ENCODE measurements at regions not wholly inside any gene's neighbourhood (a gene's known extent, or its start where the extent isn't known, plus 50 kb on each side); places are given as distances from the start of the nearest gene placed in this dataset.

GRCh38 chr5:59959330-59959729, 65.8 kb upstream of the PDE4D start:
- H3K4me1 ChIP-seq, result no peaks in the 10 kb centered on the region
- BruUV-seq (replicated peaks), result no TSS peak
- ChIA-PET CTCF (no interaction called here), POLR2A (no interaction called here)
- Mint-ChIP-seq H3K4me1 (ENCODE audit: low read depth, unreplicated experiment) (no peaks in the 10 kb centered on the region), H3K9me3 (ENCODE audit: unreplicated experiment) (no peaks in the 10 kb centered on the region), H3K27ac (ENCODE audit: unreplicated experiment) (no peak overlapping the region), H3K4me3 (ENCODE audit: unreplicated experiment) (no peak overlapping the region), H3K36me3 (ENCODE audit: insufficient read depth, unreplicated experiment) (no peaks in the 10 kb centered on the region), H3K27me3 (ENCODE audit: insufficient read depth, unreplicated experiment) (peaks cover 13% of the 10 kb centered on the region)
- no peak for DNase-seq
- TF ChIP-seq, protein P1, sequence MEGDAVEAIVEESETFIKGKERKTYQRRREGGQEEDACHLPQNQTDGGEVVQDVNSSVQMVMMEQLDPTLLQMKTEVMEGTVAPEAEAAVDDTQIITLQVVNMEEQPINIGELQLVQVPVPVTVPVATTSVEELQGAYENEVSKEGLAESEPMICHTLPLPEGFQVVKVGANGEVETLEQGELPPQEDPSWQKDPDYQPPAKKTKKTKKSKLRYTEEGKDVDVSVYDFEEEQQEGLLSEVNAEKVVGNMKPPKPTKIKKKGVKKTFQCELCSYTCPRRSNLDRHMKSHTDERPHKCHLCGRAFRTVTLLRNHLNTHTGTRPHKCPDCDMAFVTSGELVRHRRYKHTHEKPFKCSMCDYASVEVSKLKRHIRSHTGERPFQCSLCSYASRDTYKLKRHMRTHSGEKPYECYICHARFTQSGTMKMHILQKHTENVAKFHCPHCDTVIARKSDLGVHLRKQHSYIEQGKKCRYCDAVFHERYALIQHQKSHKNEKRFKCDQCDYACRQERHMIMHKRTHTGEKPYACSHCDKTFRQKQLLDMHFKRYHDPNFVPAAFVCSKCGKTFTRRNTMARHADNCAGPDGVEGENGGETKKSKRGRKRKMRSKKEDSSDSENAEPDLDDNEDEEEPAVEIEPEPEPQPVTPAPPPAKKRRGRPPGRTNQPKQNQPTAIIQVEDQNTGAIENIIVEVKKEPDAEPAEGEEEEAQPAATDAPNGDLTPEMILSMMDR (IDR thresholded peaks at IDR 0.05; ENCODE audit: insufficient read depth in 1 of 2, low read depth in 1 of 2, low read length in 1 of 2, severe bottlenecking in 1 of 2, unreplicated experiment in 1 of 2), result no peak
- no peaks in the 10 kb centered on the region for H3K27me3 ChIP-seq (replicated peaks; ENCODE audit: control insufficient read depth, insufficient read depth, low read length)
- H3K36me3 ChIP-seq (ENCODE audit: control insufficient read depth, insufficient read depth, low read length), result no peaks in the 10 kb centered on the region
- no peaks in the 10 kb centered on the region for H3K9me3 ChIP-seq
- intact Hi-C loops (cut with micrococcal nuclease; ENCODE audit: unreplicated experiment), result no loop called here
- H3K4me3 ChIP-seq (ENCODE audit: low read depth, low read length), result no peak overlapping the region

- ChIA-PET POLR2A (no interaction called here), CTCF (no interaction called here)
- H3K4me1 Mint-ChIP-seq (ENCODE audit: low read depth, unreplicated experiment), result no peaks in the 10 kb centered on the region
- H3K9me3 Mint-ChIP-seq (ENCODE audit: unreplicated experiment), result no peaks in the 10 kb centered on the region
- Histone ChIP-seq H3K27me3 (replicated peaks; ENCODE audit: control insufficient read depth, insufficient read depth, low read length) (no peaks in the 10 kb centered on the region), H3K4me3 (ENCODE audit: low read depth, low read length) (no peak overlapping the region), H3K4me1 (no peaks in the 10 kb centered on the region), H3K9me3 (no peaks in the 10 kb centered on the region), H3K36me3 (ENCODE audit: control insufficient read depth, insufficient read depth, low read length) (no peaks in the 10 kb centered on the region)
- TF ChIP-seq, protein P1 (IDR thresholded peaks at IDR 0.05; ENCODE audit: insufficient read depth in 1 of 2, low read depth in 1 of 2, low read length in 1 of 2, severe bottlenecking in 1 of 2, unreplicated experiment in 1 of 2), result no peak
- intact Hi-C loops (cut with micrococcal nuclease; ENCODE audit: unreplicated experiment), result no loop called here
- no peaks in the 10 kb centered on the region for H3K36me3 Mint-ChIP-seq (ENCODE audit: insufficient read depth, unreplicated experiment)
- DNase-seq, result no peak
- H3K27me3 Mint-ChIP-seq (ENCODE audit: insufficient read depth, unreplicated experiment), result peaks cover 16% of the 10 kb centered on the region
- BruUV-seq (replicated peaks), result no TSS peak
- no peak overlapping the region for H3K4me3 Mint-ChIP-seq (ENCODE audit: unreplicated experiment)
- H3K27ac Mint-ChIP-seq (ENCODE audit: unreplicated experiment), result no peak overlapping the region
Observed at GRCh38 chr5:59956130-59956783, 62.7 kb upstream of the PDE4D start.

GRCh38 chr5:59955241-59955640, 61.7 kb upstream of the PDE4D start:
- Histone ChIP-seq H3K9me3 (no peaks in the 10 kb centered on the region), H3K4me1 (no peaks in the 10 kb centered on the region), H3K4me3 (ENCODE audit: low read depth, low read length) (no peak overlapping the region), H3K36me3 (ENCODE audit: control insufficient read depth, insufficient read depth, low read length) (no peaks in the 10 kb centered on the region), H3K27me3 (replicated peaks; ENCODE audit: control insufficient read depth, insufficient read depth, low read length) (no peaks in the 10 kb centered on the region)
- Mint-ChIP-seq H3K27me3 (ENCODE audit: insufficient read depth, unreplicated experiment) (peaks cover 16% of the 10 kb centered on the region), H3K27ac (ENCODE audit: unreplicated experiment) (no peak overlapping the region), H3K9me3 (ENCODE audit: unreplicated experiment) (no peaks in the 10 kb centered on the region), H3K4me1 (ENCODE audit: low read depth, unreplicated experiment) (no peaks in the 10 kb centered on the region), H3K36me3 (ENCODE audit: insufficient read depth, unreplicated experiment) (no peaks in the 10 kb centered on the region), H3K4me3 (ENCODE audit: unreplicated experiment) (no peak overlapping the region)
- POLR2A ChIA-PET, result no interaction called here
- BruUV-seq (replicated peaks), result no TSS peak
- no peak for DNase-seq
- CTCF ChIA-PET, result no interaction called here
- TF ChIP-seq, protein P1 (IDR thresholded peaks at IDR 0.05; ENCODE audit: insufficient read depth in 1 of 2, low read depth in 1 of 2, low read length in 1 of 2, severe bottlenecking in 1 of 2, unreplicated experiment in 1 of 2), result no peak
- intact Hi-C loops (cut with micrococcal nuclease; ENCODE audit: unreplicated experiment), result no loop called here
